ENCODE measurements at regions not wholly inside any gene's neighbourhood (a gene's known extent, or its start where the extent isn't known, plus 50 kb on each side); places are given as distances from the start of the nearest gene placed in this dataset.

GRCh38 chr3:111359261-111360030 is 182.6 kb upstream of the CD96 start:
- DNase-seq, result no peak

- DNase-seq, result peak; percentile 6
Observed at GRCh38 chr3:111362381-111363009, 179.5 kb upstream of the CD96 start.

DNA sequence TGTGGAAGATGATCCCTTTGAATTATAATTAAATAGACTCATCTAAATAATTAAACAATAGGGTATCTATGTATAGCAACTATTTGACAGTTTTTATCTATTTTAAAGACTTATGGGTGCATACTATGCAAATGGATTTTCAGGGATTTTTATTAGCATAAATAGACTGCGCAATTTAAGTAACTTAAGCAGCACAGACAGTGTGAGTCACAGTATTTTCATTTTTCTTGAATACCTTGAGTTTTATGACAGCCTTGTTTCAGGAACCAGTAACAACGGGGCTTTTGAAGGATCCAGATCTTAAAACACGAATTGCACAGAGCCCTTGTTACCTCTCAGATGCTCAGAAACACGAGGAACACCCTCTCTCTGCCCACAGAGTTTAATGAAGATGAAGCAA is 175.5 kb upstream of the CD96 start:
- DNase-seq, result no peak

DNA sequence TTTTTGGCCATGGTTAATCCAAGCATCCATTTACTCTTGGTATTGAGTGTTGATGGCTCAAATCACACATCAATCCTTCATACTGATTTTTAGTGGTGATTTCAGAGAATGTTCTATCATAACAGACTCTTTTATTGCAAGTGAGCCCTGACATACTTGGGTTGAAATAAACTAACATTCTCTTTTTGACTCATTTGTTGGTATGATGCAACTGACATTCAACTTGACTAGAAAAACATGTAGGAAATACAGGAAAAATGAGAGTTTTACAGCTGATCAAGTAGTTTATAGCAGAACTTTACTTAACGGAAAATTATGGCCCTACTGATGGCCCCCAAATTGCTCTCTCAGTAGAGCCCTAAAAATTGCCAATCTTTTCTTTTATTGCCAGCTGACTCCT is 173.9 kb upstream of the CD96 start:
- no peak for DNase-seq

DNA sequence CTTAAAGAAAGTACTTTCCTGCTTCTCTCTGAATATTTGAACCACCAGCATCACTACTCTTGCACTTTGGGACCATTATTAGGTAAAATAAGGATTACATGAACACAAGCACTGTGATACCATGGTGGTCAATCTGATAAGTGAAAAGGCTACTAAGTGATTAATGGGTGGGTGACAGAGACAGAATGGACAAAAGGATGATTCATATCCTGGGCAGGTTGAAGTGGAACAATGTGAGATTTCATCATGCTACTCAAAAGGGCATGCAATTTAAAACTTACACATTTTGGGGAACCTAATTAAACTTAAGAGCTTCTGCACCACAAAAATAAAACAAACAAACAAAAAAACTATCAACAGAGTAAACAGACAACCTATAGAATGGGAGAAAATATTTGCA is 172.0 kb upstream of the CD96 start:
- DNase-seq, result no peak

- no peak for DNase-seq
Observed at GRCh38 chr3:111373239-111373638, 168.8 kb upstream of the CD96 start.

DNA sequence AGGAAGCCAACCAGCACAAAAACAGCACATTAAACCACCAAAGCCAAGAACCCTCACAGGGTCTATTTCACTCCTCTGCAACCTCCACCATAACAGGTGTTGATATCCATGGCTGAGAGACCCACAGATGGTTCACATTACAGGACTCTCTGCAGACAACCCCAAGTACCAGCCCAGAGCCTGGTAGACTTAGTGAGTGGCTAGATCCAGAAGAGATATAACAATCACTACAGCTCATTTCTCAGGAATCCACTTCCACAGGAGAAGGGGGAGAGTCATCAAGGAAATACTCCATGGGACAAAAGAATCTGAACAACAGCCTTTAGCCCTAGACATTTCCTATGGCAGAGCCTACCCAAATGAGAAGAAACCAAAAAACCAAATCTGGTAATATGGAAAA is 168.1 kb upstream of the CD96 start:
- peak; percentile 28 for DNase-seq

GRCh38 chr3:111385971-111386495 is 156.0 kb upstream of the CD96 start:
- DNase-seq, result no peak

- no peak for DNase-seq
Observed at GRCh38 chr3:111392894-111393398, 149.1 kb upstream of the CD96 start.

GRCh38 chr3:111412656-111413055 is 129.3 kb upstream of the CD96 start:
- no peak for DNase-seq

GRCh38 chr3:111414531-111414930 is 127.5 kb upstream of the CD96 start:
- DNase-seq, result peak; percentile 2

GRCh38 chr3:111415018-111415417 is 127.0 kb upstream of the CD96 start:
- DNase-seq, result no peak

DNA sequence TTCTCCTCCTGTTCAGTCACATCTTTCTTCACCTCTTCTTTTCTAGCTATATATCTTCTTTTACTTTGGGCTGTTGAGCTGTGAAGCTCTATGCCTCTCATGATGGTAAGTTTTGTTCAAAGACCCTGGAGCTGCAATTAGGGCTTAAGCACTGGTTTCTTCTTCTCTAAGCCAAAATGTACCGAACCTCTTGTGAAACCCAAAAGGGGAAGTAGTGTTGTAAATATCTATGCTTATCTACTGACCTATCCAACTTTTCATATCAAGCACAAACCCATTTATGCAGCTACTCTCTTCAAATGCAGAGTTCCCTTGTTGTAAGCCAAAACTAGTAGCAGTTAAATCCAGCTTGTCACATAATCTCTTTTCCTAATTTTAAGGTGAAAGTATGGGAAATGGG is 123.6 kb upstream of the CD96 start:
- no peak for DNase-seq

DNA sequence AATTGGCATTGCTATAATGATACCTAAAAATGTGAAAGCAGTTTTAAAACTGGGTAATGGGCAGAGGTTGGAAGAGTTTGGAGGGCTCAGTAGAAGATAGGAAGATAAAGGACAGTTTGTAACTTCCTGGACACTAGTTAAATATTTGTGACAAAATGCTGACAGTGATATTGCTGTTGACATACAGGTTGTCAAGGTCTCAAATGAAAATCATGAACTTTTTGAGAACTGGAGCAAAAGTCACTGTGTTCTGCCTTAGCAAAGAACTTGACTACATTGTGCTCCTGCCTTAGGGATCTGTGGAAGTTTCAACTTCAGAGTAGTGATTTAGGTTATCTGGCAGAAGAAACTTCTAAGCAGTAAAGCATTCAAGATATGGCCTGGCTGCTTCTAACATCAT is 113.7 kb upstream of the CD96 start:
- no peak for DNase-seq

GRCh38 chr3:111434941-111435622 is 106.9 kb upstream of the CD96 start:
- no peak for DNase-seq

- no peak for DNase-seq
Observed at GRCh38 chr3:111438283-111438682, 103.7 kb upstream of the CD96 start.

- no peak for DNase-seq
Observed at GRCh38 chr3:111454551-111454950, 87.4 kb upstream of the CD96 start.

- no peak for DNase-seq
Observed at GRCh38 chr3:111465081-111465670, 76.8 kb upstream of the CD96 start.

DNA sequence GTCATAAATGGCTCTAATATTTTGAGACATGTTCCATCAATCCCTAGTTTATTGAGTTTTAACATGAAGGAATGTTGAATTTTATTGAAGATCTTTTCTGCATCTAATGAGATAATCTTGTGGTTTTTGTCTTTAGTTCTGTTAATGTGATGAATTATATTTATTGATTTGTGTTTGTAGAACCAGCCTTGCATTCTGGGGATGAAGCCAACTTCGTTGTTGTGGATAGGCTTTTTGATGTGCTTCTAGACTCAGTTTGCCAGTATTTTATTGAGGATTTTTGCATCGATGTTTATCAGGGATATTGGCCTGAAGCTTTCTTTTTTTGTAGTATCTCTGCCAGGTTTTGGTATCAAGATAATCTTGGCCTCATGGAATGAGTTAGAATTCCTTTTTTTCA is 72.0 kb upstream of the CD96 start:
- no peak for DNase-seq

DNA sequence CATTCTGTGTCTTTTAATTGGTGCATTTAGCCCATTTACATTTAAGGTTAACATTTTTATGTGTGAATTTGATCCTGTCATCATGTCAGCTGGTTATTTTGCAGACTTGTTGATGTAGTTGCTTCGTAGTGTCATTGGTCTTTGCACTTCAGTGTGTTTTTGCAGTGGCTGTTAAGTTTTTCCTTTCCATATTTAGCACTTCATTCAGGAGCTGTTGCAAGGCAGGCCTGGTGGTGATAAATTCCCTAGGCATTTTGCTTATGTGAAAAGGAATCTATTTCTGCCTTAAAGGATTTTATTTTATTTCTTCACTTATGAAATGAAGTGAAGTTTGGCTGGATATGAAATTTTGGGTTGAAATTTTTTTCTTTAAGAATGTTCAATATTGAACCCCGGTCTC is 70.2 kb upstream of the CD96 start:
- peak; percentile 26 for DNase-seq

DNA sequence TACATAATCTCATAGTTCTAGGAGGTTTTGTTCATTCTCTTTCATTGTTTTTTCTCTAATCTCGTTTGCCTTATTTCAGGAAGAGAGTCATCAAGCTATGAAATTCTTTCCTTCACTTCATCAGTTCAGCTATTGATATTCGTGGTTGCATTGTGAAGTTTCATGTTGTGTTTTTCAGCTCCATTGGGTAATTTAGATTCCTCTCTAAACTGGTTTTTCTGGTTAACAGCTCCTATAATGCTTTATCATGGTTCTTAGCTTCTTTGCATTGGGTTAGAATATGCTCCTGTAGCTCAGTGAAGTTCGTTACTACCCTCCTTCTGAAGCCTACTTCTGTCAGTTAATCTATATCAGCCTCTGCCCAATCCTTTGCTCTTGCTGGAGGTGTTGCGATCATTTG is 69.4 kb upstream of the CD96 start:
- no peak for DNase-seq

GRCh38 chr3:111473550-111473949 is 68.4 kb upstream of the CD96 start:
- peak; percentile 13 for DNase-seq

GRCh38 chr3:111476701-111477100 is 65.3 kb upstream of the CD96 start:
- DNase-seq, result no peak
